HG03066 (cell line): ENCODE measurements at regions not wholly inside any gene's neighbourhood (a gene's known extent, or its start where the extent isn't known, plus 50 kb on each side); places are given as distances from the start of the nearest gene placed in this dataset.

ENCODE experiments used
- ATAC-seq: cut with Tn5 transposase; IDR thresholded peaks from one replicate; pipeline ENCODE4 v1.9.1; 2021; ENCODE audit warnings: low read depth; ENCODE audit not compliant: unreplicated experiment

DNA sequence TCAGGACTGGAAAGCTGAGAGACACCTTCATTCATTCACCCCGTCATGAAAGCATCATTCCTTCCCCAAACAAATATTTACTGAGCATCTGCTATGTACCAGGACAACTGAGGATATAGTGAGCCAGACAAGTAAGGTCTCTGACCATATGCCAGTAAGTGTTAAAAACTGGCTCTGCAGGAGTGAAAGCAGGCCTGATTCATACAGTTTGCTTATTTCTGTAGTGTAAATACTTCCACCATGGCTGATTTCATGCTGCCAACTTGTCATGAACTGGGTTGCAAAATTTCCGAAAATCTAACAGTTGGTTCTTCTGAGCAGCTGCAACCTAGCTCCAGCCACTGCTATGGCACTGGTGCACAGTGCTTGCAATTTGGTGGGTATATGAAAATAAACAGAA, 68.1 kb downstream of the YIPF5 start:
- no peak for ATAC-seq

DNA sequence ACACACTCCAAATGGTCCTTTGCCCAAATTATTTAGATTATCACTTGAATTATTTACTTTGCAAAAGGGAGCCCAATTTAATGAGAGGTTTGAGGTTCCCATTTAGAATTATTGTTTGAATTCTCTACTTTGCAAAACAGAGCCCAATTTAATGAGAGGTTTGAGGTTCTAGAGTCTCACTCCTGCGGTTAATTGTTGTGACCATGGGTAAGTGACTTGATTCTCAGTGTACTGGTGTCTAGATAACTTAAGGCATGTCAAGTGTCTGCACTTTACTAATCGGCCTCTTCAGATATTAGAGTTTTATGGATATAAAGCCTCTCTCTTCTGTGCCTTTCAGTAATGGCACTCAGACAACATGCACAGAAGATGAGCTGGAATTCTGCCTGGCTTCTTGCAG, 67.5 kb downstream of the YIPF5 start:
- ATAC-seq, result no peak

DNA sequence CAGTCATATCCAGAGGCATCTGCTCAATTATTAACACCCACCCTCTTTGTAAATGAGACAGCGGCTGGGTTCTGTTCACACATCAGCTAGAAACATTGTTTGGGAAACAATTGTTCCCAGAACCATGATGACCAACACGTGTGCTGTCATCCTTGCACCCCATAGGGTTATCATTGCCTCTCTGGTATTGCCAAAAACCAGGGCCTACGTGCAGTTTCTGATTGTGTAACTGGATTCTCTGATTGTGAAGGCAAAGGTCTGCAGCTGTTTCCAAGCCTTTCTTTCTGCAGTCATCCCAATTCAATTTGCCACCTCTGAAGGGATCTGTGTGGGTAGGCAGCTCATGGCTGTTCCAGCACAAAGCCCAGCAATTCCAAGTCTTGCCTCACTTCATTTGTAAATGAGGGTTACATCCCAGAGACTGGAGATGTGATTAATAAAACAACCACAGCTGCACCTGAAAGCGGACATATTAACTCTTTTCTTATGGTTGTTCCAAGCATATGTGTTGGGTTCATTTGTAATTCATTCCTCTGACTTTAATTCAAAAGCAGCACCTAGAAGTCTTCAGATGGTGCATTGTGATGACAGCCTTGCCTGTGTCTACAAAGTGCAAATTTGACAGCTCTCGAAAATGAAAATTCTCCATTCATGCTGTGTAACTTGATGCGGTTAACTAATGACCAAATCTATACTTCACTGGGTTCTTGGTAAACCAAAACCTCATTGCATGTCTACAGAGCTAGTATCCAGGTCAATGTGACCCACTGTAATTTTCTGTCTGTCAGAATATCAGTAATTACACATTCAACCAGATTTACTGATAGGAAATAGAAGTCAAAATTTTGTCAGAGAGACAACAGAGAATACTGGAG, 66.6 kb downstream of the YIPF5 start:
- no peak for ATAC-seq

DNA sequence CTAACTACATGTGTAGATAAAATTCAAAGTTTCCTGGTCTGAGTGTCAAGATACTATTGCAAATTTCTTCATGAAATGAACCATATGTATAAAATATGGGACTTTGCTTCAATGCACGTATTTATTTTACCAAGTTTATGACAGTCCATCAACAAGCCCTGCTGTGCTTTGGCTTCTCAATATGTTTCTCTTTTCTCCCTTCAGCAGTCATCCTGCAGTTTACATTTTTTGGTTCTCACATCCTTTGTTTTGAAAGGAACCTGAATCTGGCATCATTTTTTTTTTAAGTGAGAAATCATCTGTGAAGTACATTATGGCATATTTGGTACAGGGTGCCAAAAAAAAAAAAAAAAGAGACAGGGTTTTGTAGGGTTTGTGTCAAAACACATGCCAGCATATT, 65.1 kb downstream of the YIPF5 start:
- ATAC-seq, result no peak

DNA sequence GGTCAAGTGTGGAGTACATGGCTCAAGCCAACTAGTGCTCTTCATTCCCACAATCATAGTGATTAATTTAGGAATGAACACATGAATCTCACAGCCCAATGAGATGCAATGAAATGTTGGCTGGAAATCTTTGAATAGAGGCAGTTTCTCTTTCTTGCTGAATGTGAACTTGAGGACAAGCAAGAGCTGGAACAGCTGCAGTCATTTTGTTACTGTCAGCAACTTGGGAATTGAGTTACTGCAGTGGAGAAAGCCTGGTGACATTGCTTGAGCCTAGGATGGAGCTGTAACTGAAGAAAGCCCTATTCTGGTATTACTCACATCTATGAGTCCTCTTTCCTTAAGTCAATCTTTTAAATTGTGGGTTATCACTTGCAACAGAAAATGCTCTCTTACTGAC, 62.3 kb downstream of the YIPF5 start:
- no peak for ATAC-seq
